Stimulated activated CD4-positive, alpha-beta T cell treated with anti-CD3 and anti-CD28 coated beads, Interleukin-4, amount 100 ng/mL, for 1 hour (primary cell): ENCODE measurements at regions not wholly inside any gene's neighbourhood (a gene's known extent, or its start where the extent isn't known, plus 50 kb on each side); places are given as distances from the start of the nearest gene placed in this dataset.

Experiments used
- DNase-seq: peaks from one replicate; pipeline ENCODE4 v3.0.0-alpha.2; 2020

DNA sequence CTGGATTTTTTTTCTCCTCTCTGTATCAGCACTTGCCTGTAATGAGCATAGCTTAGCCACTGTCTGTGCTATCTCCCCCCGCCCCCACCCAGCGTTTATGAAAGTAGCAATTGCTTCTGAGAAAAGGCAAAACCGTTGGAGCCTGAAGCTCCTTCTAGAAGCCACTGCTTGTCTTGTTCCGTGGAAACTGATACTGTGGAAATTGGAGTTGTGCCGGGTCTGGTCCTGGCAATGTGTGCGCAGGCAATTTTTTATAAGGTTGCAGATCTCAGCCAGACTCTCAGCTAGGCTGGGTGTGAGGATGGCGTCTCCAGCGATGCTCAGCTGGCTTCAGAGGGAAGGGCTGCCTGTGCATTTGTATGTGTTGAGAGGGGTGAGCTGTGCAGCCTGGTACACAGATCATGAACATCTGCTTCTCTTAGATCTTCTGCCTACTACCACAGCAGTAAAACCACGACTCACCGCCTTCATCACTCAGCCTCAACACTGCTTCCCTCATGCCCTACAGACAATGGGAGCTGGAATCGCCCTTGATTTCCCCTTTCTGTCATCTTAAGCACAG is 72.4 kb upstream of the GTSF1L start:
- no peak for DNase-seq

DNA sequence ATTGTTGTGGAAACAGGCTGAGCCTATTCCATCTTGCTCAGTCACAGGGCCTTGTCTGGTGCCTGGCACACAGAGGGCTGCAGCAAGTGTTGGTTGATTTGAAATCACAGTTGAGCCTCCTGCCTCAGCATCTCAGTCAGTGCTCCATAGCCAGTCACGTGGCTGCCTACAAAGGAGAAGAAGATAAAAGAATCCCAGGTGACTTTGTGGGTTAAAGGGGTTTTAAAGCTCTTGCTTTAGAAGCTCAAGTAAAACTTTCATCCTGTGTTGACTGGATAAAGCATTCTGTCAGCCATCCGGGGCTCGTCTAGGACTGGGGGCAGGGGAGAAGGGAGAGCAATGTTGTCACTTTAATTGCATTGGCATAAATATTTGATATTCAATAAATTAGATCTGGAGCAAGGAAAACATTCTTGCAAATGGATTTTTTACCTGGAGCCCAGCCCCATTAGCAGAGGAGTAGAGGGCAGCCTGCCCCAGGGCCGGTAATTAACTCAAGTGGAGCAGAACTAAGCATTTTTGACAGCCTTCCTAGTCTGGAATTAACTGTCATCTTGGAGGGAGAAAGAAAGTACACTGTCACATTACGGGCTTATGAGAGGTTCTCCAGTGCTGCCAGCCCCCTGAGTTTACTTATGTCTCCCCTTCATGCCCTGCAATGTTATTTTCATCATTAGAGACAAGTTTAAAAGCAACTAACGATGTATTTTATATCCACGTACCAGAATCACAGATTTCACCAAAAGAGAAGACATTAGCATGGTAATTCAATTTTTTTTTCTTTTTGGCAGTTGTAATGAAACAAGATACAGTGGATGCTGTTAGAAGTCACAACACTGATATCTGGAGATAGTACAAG is 71.7 kb upstream of the GTSF1L start:
- no peak for DNase-seq

- no peak for DNase-seq
These were observed 67.5 kb upstream of the GTSF1L start for GRCh38 chr20:43794326-43794725.

DNA sequence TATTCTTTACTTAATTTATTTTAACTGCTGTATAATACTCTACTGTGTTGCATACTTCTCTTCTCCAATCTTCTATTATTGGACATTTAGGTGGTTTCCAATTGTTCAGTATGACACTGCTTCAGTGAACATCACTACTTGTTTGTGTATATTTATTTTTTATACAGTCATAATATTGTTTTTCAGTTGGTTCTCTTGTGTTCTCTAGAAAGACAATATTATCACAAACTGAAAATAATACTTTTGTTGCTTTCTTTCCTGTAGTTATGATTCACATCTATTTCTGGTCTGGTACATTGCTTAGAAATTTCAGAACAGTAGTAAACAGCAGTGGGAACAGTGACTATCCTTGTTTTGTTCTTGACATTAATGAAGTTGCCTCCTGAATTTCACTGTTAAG is 62.8 kb upstream of the GTSF1L start:
- no peak for DNase-seq

GRCh38 chr20:43787937-43788336 is 61.1 kb upstream of the GTSF1L start:
- DNase-seq: no peak

GRCh38 chr20:43786885-43787284 is 60.1 kb upstream of the GTSF1L start:
- no peak for DNase-seq

GRCh38 chr20:43781215-43781614 is 54.4 kb upstream of the GTSF1L start:
- no peak for DNase-seq

- DNase-seq: no peak
These were observed 51.6 kb upstream of the GTSF1L start for GRCh38 chr20:43778375-43778774.

GRCh38 chr20:43776691-43777090 is 49.9 kb upstream of the GTSF1L start:
- DNase-seq: no peak
